ENCODE measurements at regions not wholly inside any gene's neighbourhood (a gene's known extent, or its start where the extent isn't known, plus 50 kb on each side); places are given as distances from the start of the nearest gene placed in this dataset.

GRCh38 chr3:78421247-78421966 lies 1346.4 kb downstream of the ROBO1 start:
- TF ChIP-seq CTCF (IDR thresholded peaks at IDR 0.05; ENCODE audit: extremely low read depth in 1 of 2, insufficient read depth in 1 of 2, low read depth in 1 of 2, low read length in 2 of 2) (no peak), POLR2A (IDR thresholded peaks at IDR 0.05; ENCODE audit: low read depth, low read length) (no peak), MYC (IDR thresholded peaks at IDR 0.05; ENCODE audit: low read depth, low read length) (no peak), EZH2 (IDR thresholded peaks at IDR 0.05; ENCODE audit: borderline replicate concordance, low read depth, low read length, severe bottlenecking) (no peak)

All from endothelial cell of umbilical vein (primary cell).